Hepatocyte (in vitro differentiated cells): ENCODE measurements at regions not wholly inside any gene's neighbourhood (a gene's known extent, or its start where the extent isn't known, plus 50 kb on each side); places are given as distances from the start of the nearest gene placed in this dataset.

Source experiments
- EZH2 ChIP-seq: fragments of 200-600 bp; sonication (generic); IDR thresholded peaks from 2 replicates; pipeline ENCODE4 v1.6.1; 2016; ENCODE audit warnings: antibody characterized with exemption, mild to moderate bottlenecking, borderline replicate concordance
- TF ChIP-seq, protein P1 (sequence below): fragments of 200-600 bp; sonication (generic); IDR thresholded peaks from 2 replicates; pipeline ENCODE4 v1.5.1; 2016; ENCODE audit warnings: antibody characterized with exemption, mild to moderate bottlenecking; ENCODE audit not compliant: poor library complexity

DNA sequence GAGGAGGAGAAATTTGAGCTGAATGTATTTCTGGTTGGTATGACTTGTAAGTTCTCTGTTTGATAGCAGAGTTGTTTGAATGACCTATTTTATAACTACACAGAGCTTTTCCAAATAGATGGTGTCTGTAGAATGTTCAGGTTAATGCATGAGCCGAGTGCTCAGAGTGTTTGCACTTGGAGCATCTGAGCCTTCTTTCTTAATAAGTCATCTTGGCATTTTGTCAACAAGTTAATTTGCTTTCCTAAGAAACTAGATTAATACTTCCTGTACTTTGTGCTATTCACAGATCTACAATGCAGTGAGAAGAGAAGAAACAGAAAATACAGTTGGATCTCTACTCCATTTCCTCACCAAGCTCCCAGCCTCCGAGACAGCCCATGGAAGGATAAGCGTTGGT, 138.2 kb downstream of the PLCE1 start:
- TF ChIP-seq, protein P1, sequence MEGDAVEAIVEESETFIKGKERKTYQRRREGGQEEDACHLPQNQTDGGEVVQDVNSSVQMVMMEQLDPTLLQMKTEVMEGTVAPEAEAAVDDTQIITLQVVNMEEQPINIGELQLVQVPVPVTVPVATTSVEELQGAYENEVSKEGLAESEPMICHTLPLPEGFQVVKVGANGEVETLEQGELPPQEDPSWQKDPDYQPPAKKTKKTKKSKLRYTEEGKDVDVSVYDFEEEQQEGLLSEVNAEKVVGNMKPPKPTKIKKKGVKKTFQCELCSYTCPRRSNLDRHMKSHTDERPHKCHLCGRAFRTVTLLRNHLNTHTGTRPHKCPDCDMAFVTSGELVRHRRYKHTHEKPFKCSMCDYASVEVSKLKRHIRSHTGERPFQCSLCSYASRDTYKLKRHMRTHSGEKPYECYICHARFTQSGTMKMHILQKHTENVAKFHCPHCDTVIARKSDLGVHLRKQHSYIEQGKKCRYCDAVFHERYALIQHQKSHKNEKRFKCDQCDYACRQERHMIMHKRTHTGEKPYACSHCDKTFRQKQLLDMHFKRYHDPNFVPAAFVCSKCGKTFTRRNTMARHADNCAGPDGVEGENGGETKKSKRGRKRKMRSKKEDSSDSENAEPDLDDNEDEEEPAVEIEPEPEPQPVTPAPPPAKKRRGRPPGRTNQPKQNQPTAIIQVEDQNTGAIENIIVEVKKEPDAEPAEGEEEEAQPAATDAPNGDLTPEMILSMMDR: no peak
- no peak for TF ChIP-seq EZH2
